Transverse colon (tissue), 3 donors: ENCODE measurements at regions not wholly inside any gene's neighbourhood (a gene's known extent, or its start where the extent isn't known, plus 50 kb on each side); places are given as distances from the start of the nearest gene placed in this dataset.

Experiments
- POLR2A ChIP-seq: fragments of 450-650 bp; IDR thresholded peaks from one replicate; pipeline ENCODE4 v1.6.1; 2016; ENCODE audit warnings: antibody characterized with exemption, mild to moderate bottlenecking, moderate library complexity
- TF ChIP-seq, protein P1 (sequence below), 5 experiments: fragments of 200-600 bp in 3 of 5; fragments of 450-650 bp in 2 of 5; sonication (generic) in 3 of 5; IDR thresholded peaks; 1 replicate in 2 of 5; 2 replicates in 3 of 5; pipeline ENCODE4 v1.5.1; 2016 to 2017; ENCODE audit warnings: antibody characterized with exemption in 5 of 5, inconsistent platforms in 3 of 5, mild to moderate bottlenecking in 2 of 5, moderate library complexity in 1 of 5

DNA sequence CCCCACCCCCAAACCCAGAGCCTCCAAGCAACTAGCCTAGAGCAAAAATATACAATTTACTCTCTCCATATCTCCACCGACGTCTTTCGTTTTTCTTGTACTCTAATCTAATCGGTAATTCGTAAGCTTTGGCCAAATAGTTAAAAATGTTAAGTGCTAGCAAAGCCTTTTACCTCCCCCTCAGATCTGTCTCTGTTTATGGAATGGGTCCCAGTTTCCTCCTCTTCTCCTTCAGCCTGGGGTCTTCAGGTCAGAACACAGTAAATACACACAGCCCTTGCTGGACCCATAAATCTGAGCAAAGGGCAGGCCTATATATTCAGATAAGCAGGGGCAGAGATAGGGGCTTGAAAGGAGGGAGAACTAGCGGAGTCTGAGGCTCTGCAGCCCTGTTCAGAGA, 267.4 kb downstream of the MEIS1 start:
- TF ChIP-seq, protein P1, sequence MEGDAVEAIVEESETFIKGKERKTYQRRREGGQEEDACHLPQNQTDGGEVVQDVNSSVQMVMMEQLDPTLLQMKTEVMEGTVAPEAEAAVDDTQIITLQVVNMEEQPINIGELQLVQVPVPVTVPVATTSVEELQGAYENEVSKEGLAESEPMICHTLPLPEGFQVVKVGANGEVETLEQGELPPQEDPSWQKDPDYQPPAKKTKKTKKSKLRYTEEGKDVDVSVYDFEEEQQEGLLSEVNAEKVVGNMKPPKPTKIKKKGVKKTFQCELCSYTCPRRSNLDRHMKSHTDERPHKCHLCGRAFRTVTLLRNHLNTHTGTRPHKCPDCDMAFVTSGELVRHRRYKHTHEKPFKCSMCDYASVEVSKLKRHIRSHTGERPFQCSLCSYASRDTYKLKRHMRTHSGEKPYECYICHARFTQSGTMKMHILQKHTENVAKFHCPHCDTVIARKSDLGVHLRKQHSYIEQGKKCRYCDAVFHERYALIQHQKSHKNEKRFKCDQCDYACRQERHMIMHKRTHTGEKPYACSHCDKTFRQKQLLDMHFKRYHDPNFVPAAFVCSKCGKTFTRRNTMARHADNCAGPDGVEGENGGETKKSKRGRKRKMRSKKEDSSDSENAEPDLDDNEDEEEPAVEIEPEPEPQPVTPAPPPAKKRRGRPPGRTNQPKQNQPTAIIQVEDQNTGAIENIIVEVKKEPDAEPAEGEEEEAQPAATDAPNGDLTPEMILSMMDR (IDR thresholded peaks at IDR 0.05), result no peak
- no peak for TF ChIP-seq POLR2A
